ENCODE measurements at regions not wholly inside any gene's neighbourhood (a gene's known extent, or its start where the extent isn't known, plus 50 kb on each side); places are given as distances from the start of the nearest gene placed in this dataset.

DNA sequence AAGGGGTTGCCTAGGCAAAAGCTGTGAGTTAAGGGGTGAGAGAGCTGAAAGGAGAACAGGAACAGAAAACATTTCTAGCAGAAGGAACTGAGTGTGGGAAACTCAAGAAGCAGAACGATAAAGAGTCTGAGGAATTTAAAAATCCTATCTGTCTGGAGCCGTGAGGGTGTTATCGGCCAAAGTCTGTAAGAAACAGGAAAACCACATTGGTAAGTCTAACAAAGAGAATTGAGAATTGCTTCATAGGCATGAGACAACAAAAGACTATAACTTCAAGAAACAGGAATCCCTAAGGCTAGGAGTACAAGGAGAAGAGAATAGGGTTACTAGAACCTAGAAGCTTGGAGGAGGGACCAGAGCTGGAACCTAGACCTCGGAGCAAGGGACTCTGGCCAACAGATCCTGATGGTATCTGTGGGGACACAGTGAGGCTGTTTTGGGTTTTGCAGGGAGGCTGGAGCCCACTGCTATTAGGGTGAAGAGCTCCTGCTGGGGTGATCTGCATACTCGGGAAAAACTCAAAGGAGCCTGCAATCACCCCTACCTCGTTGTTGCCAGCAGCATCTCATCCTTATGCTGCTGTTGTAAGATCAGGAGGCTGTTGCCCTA lies 175.6 kb downstream of the FBXO8 start:
- Mint-ChIP-seq H3K36me3 (ENCODE audit: low read depth, unreplicated experiment) (no peaks in the 10 kb centered on the region), H3K27me3 (ENCODE audit: unreplicated experiment) (peaks cover 2% of the 10 kb centered on the region), H3K27ac (ENCODE audit: unreplicated experiment) (peak overlapping the region; percentile 0), H3K4me1 (ENCODE audit: unreplicated experiment) (peaks cover 9% of the 10 kb centered on the region), H3K4me3 (ENCODE audit: unreplicated experiment) (no peak overlapping the region), H3K9me3 (ENCODE audit: unreplicated experiment) (no peaks in the 10 kb centered on the region)
- no peak for TF ChIP-seq CTCF (IDR thresholded peaks at IDR 0.05; ENCODE audit: unreplicated experiment)
- no peak for DNase-seq (ENCODE audit: low spot score)

GRCh38 chr4:174105202-174105601 lies 178.3 kb downstream of the FBXO8 start:
- Mint-ChIP-seq H3K27ac (ENCODE audit: unreplicated experiment) (no peak overlapping the region), H3K4me3 (ENCODE audit: unreplicated experiment) (no peak overlapping the region), H3K36me3 (ENCODE audit: low read depth, unreplicated experiment) (no peaks in the 10 kb centered on the region), H3K27me3 (ENCODE audit: unreplicated experiment) (peaks cover 2% of the 10 kb centered on the region), H3K4me1 (ENCODE audit: unreplicated experiment) (peaks cover 5% of the 10 kb centered on the region), H3K9me3 (ENCODE audit: unreplicated experiment) (no peaks in the 10 kb centered on the region)
- TF ChIP-seq CTCF (IDR thresholded peaks at IDR 0.05; ENCODE audit: unreplicated experiment) = no peak
- DNase-seq (ENCODE audit: low spot score) = no peak

DNA sequence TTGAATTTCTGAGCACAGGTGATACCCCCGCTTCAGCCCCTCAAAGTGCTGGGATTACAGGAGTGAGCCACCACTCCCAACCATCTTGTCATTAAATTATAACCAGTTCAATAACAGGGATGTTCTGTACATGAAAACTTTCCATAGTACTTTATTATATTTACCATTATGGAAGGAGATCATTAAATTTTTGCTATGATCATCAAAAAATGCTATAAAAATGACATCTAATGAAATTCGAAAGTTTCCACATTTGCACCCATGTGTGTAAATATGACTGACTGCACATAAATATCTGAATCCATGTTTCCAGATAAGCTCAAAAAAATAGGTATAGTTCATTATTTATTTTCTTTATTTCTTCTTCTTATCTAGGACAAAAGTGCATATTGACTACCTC lies 182.6 kb downstream of the FBXO8 start:
- Mint-ChIP-seq H3K4me1 (ENCODE audit: unreplicated experiment) (no peaks in the 10 kb centered on the region), H3K4me3 (ENCODE audit: unreplicated experiment) (no peak overlapping the region), H3K27ac (ENCODE audit: unreplicated experiment) (no peak overlapping the region), H3K36me3 (ENCODE audit: low read depth, unreplicated experiment) (no peaks in the 10 kb centered on the region), H3K9me3 (ENCODE audit: unreplicated experiment) (no peaks in the 10 kb centered on the region), H3K27me3 (ENCODE audit: unreplicated experiment) (peaks cover 3% of the 10 kb centered on the region)
- DNase-seq (ENCODE audit: low spot score) = no peak
- no peak for TF ChIP-seq CTCF (IDR thresholded peaks at IDR 0.05; ENCODE audit: unreplicated experiment)

GRCh38 chr4:174099712-174100111 lies 183.8 kb downstream of the FBXO8 start:
- Mint-ChIP-seq H3K9me3 (ENCODE audit: unreplicated experiment) (no peaks in the 10 kb centered on the region), H3K36me3 (ENCODE audit: low read depth, unreplicated experiment) (no peaks in the 10 kb centered on the region), H3K4me1 (ENCODE audit: unreplicated experiment) (no peaks in the 10 kb centered on the region), H3K27ac (ENCODE audit: unreplicated experiment) (no peak overlapping the region), H3K27me3 (ENCODE audit: unreplicated experiment) (peaks cover 3% of the 10 kb centered on the region), H3K4me3 (ENCODE audit: unreplicated experiment) (no peak overlapping the region)
- TF ChIP-seq CTCF (IDR thresholded peaks at IDR 0.05; ENCODE audit: unreplicated experiment) = no peak
- no peak for DNase-seq (ENCODE audit: low spot score)

- no peak for DNase-seq (ENCODE audit: low spot score)
- no peak overlapping the region for H3K4me3 Mint-ChIP-seq (ENCODE audit: unreplicated experiment)
- TF ChIP-seq CTCF (IDR thresholded peaks at IDR 0.05; ENCODE audit: unreplicated experiment) = no peak
- H3K36me3 Mint-ChIP-seq (ENCODE audit: low read depth, unreplicated experiment) = no peaks in the 10 kb centered on the region
- H3K27me3 Mint-ChIP-seq (ENCODE audit: unreplicated experiment) = peaks cover 6% of the 10 kb centered on the region
- H3K4me1 Mint-ChIP-seq (ENCODE audit: unreplicated experiment) = no peaks in the 10 kb centered on the region
- H3K27ac Mint-ChIP-seq (ENCODE audit: unreplicated experiment) = no peak overlapping the region
- no peaks in the 10 kb centered on the region for H3K9me3 Mint-ChIP-seq (ENCODE audit: unreplicated experiment)
Observed at GRCh38 chr4:174096999-174097398, 186.5 kb downstream of the FBXO8 start.
